ENCODE measurements at regions not wholly inside any gene's neighbourhood (a gene's known extent, or its start where the extent isn't known, plus 50 kb on each side); places are given as distances from the start of the nearest gene placed in this dataset.

DNA sequence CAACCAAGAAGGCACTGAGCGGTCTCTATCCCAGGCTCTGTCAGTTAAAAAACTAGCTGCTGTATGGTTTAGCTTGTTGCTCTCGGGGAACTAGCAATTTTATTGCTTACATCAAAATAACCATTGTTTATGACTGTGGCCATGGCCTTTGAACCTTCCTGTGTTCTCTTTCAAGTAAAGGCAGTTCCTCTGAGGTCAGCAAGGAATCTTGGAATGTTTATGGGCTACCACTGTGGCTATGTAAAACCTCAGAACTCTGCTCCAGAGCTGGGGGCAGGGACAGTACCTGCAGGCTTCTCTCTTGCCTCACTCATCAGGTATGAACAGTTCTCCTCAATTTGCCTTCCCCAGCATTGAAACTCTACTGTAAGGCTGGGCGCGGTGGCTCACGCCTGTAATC is 416.0 kb upstream of the NETO1 start:
- intact Hi-C loops (cut with micrococcal nuclease) = no loop called here
- DNase-seq (ENCODE audit: unreplicated experiment) = peak; percentile 10

DNA sequence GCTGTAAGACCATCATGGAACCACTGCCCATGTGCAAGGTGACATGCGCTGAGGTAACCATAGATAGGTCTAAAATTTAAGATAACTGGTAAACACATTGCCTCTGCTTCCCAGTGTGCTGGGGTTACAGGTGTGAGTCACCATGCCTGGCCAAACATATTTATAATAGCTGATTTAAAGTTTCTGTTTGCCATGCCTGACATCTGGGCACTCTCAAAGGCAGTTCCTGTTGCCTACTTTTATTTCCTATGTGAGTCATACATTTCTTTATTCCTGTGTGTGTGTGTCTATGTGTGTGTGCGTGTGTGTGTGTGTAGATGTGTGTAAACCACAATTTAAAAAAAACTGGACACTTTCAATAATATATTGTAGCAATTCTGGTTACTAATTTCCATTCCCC is 415.2 kb upstream of the NETO1 start:
- BruUV-seq (replicated peaks) = no TSS peak
- intact Hi-C loops (cut with micrococcal nuclease) = no loop called here
- no peak overlapping the region for H3K27ac Mint-ChIP-seq (ENCODE audit: low read depth, unreplicated experiment)
- CTCF ChIA-PET = interaction anchor here (0.6 kb wide), 1 partner anchor 76 kb away, joined by 3 read pairs; no protein-coding TSS in a partner anchor
- no peaks in the 10 kb centered on the region for H3K4me1 Mint-ChIP-seq (ENCODE audit: insufficient read depth, unreplicated experiment)
- DNase-seq (ENCODE audit: unreplicated experiment) = peak; percentile 41
- H3K27me3 Mint-ChIP-seq (ENCODE audit: insufficient read depth, unreplicated experiment) = no peaks in the 10 kb centered on the region
- H3K4me3 Mint-ChIP-seq (ENCODE audit: unreplicated experiment) = no peak overlapping the region
- POLR2A ChIA-PET = interaction anchor here (0.6 to 0.7 kb wide), 2 partner anchors 17 to 417 kb away, joined by 3 read pairs; no protein-coding TSS in a partner anchor
- peaks cover 7% of the 10 kb centered on the region for H3K9me3 Mint-ChIP-seq (ENCODE audit: unreplicated experiment)
- H3K36me3 Mint-ChIP-seq (ENCODE audit: insufficient read depth, unreplicated experiment) = no peaks in the 10 kb centered on the region
- TF ChIP-seq, protein P1, sequence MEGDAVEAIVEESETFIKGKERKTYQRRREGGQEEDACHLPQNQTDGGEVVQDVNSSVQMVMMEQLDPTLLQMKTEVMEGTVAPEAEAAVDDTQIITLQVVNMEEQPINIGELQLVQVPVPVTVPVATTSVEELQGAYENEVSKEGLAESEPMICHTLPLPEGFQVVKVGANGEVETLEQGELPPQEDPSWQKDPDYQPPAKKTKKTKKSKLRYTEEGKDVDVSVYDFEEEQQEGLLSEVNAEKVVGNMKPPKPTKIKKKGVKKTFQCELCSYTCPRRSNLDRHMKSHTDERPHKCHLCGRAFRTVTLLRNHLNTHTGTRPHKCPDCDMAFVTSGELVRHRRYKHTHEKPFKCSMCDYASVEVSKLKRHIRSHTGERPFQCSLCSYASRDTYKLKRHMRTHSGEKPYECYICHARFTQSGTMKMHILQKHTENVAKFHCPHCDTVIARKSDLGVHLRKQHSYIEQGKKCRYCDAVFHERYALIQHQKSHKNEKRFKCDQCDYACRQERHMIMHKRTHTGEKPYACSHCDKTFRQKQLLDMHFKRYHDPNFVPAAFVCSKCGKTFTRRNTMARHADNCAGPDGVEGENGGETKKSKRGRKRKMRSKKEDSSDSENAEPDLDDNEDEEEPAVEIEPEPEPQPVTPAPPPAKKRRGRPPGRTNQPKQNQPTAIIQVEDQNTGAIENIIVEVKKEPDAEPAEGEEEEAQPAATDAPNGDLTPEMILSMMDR (IDR thresholded peaks at IDR 0.05; ENCODE audit: unreplicated experiment) = no peak

More for the DNA sequence above, 416.0 kb upstream of the NETO1 start:
- CTCF ChIA-PET = no interaction called here
- Mint-ChIP-seq H3K27me3 (ENCODE audit: insufficient read depth, unreplicated experiment) (no peaks in the 10 kb centered on the region), H3K36me3 (ENCODE audit: insufficient read depth, unreplicated experiment) (no peaks in the 10 kb centered on the region), H3K4me1 (ENCODE audit: insufficient read depth, unreplicated experiment) (no peaks in the 10 kb centered on the region), H3K4me3 (ENCODE audit: unreplicated experiment) (no peak overlapping the region), H3K27ac (ENCODE audit: low read depth, unreplicated experiment) (no peak overlapping the region), H3K9me3 (ENCODE audit: unreplicated experiment) (peaks cover 7% of the 10 kb centered on the region)
- BruUV-seq (replicated peaks) = no TSS peak
- TF ChIP-seq, protein P1 (IDR thresholded peaks at IDR 0.05; ENCODE audit: unreplicated experiment) = no peak
- POLR2A ChIA-PET = no interaction called here

DNA sequence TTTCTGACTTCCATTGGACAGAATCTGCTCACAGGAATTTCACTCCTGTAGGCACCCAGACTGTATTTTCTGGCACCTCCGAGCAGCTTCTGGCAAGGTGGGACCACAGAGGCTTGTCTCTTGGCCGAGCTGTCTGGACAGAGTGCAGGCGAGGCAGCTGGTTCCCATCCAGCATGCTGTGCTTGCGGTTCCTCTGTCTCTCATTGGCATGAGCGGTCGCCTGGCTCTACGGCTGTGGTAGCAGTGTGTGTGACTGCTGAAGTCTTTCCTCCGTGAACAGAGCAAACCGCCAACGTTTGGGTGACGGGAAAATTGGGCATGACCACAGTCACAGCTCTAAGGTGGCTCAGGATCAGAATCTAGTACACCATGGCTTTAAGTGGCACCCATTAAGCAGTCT is 411.7 kb upstream of the NETO1 start:
- BruUV-seq (replicated peaks) = no TSS peak
- Mint-ChIP-seq H3K4me1 (ENCODE audit: insufficient read depth, unreplicated experiment) (no peaks in the 10 kb centered on the region), H3K9me3 (ENCODE audit: unreplicated experiment) (peaks cover 7% of the 10 kb centered on the region), H3K27me3 (ENCODE audit: insufficient read depth, unreplicated experiment) (no peaks in the 10 kb centered on the region), H3K27ac (ENCODE audit: low read depth, unreplicated experiment) (no peak overlapping the region), H3K36me3 (ENCODE audit: insufficient read depth, unreplicated experiment) (no peaks in the 10 kb centered on the region), H3K4me3 (ENCODE audit: unreplicated experiment) (no peak overlapping the region)
- ChIA-PET CTCF (no interaction called here), POLR2A (no interaction called here)
- no peak for DNase-seq (ENCODE audit: unreplicated experiment)
- TF ChIP-seq, protein P1 (IDR thresholded peaks at IDR 0.05; ENCODE audit: unreplicated experiment) = no peak
- intact Hi-C loops (cut with micrococcal nuclease) = no loop called here

DNA sequence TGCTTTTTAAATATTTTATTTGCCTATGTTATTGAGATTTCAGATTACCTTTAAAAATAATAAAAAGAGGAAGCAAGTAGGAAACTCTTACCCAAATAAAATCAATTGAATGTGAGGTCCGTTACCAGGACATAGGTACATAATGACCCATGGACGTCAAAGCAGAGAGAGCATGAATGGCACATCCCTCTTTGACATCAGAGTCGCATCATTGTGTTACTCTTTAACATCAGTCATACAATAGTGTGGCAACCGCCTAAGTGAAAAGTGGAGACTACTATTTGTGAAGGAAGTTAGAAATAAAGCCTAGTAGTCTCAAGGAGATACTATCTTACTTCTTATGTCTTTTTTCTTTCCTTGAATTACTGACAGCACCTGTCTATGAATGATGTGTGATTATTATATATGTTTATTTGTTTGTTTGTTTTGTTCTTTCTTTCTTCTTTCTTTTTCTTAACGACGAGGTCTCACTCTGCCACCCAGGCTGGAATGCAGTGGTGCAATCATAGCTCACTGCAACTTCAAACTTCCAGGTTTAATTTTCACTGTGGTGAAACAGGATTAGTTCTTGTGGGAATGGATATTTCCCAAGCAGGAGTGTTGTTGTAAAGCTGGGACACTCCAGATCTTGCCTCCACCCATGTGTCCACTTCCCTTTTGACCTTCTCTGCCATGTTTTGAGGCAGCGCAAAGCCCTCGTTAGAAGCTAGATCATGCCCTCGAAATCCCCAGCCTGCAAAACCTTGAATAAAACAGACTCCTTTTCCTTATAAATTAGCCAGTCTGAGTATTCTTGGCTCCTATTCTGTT is 407.2 kb upstream of the NETO1 start:
- no peak overlapping the region for H3K27ac Mint-ChIP-seq (ENCODE audit: low read depth, unreplicated experiment)
- H3K4me3 Mint-ChIP-seq (ENCODE audit: unreplicated experiment) = no peak overlapping the region
- no peaks in the 10 kb centered on the region for H3K9me3 Mint-ChIP-seq (ENCODE audit: unreplicated experiment)
- intact Hi-C loops (cut with micrococcal nuclease) = no loop called here
- BruUV-seq (replicated peaks) = no TSS peak
- ChIA-PET CTCF (interaction anchor here (0.6 kb wide), 1 partner anchor 325 kb away, joined by 4 read pairs; no protein-coding TSS in a partner anchor), POLR2A (no interaction called here)
- H3K36me3 Mint-ChIP-seq (ENCODE audit: insufficient read depth, unreplicated experiment) = no peaks in the 10 kb centered on the region
- DNase-seq (ENCODE audit: unreplicated experiment) = no peak
- no peaks in the 10 kb centered on the region for H3K27me3 Mint-ChIP-seq (ENCODE audit: insufficient read depth, unreplicated experiment)
- no peaks in the 10 kb centered on the region for H3K4me1 Mint-ChIP-seq (ENCODE audit: insufficient read depth, unreplicated experiment)
- TF ChIP-seq, protein P1 (IDR thresholded peaks at IDR 0.05; ENCODE audit: unreplicated experiment) = no peak

All from MCF 10A (cell line).